SK-N-SH treated with all-trans-retinoic acid at 6 μM for 48 hours (cell line): ENCODE measurements at regions not wholly inside any gene's neighbourhood (a gene's known extent, or its start where the extent isn't known, plus 50 kb on each side); places are given as distances from the start of the nearest gene placed in this dataset.

ENCODE experiments used
- ATAC-seq: fragments of 200-7000 bp; cut with Tn5 transposase; 3 replicates; pipeline ENCODE4 v1.9.1; 2020; ENCODE audit warnings: mild to moderate bottlenecking, moderate library complexity
- ARNTL ChIP-seq: fragments of 450-650 bp; formaldehyde crosslinking; IDR thresholded peaks from 2 replicates; pipeline ENCODE4 v1.5.0; 2020; ENCODE audit warnings: low read depth, mild to moderate bottlenecking, moderate library complexity, borderline replicate concordance
- BACH2 ChIP-seq: fragments of 250-450 bp; sonication (Bioruptor Pico); IDR thresholded peaks from 2 replicates; pipeline ENCODE4 v1.9.0; 2021; ENCODE audit warnings: mild to moderate bottlenecking, borderline replicate concordance
- CSDC2 ChIP-seq: fragments of 250-450 bp; sonication (Bioruptor Pico); IDR thresholded peaks from 2 replicates; pipeline ENCODE4 v1.5.0; 2020; ENCODE audit warnings: mild to moderate bottlenecking, moderate library complexity
- ESRRG ChIP-seq: fragments of 250-450 bp; sonication (Bioruptor Pico); IDR thresholded peaks from 2 replicates; pipeline ENCODE4 v1.6.1; 2021; ENCODE audit warnings: mild to moderate bottlenecking
- GLIS3 ChIP-seq: fragments of 250-450 bp; sonication (Bioruptor Pico); IDR thresholded peaks from 2 replicates; pipeline ENCODE4 v1.5.0; 2020; ENCODE audit warnings: mild to moderate bottlenecking, moderate library complexity
- OSR1 ChIP-seq: fragments of 250-450 bp; sonication (Bioruptor Pico); IDR thresholded peaks from 2 replicates; pipeline ENCODE4 v1.8.0; 2022; ENCODE audit warnings: moderate library complexity, mild to moderate bottlenecking, inconsistent platforms
- POU6F1 ChIP-seq: fragments of 250-450 bp; sonication (Bioruptor Pico); IDR thresholded peaks from 2 replicates; pipeline ENCODE4 v1.8.0; 2021; ENCODE audit warnings: low read depth, mild to moderate bottlenecking, moderate library complexity, borderline replicate concordance
- PPARA ChIP-seq: fragments of 250-450 bp; sonication (Bioruptor Pico); IDR thresholded peaks from 2 replicates; pipeline ENCODE4 v1.5.0; 2020; ENCODE audit warnings: mild to moderate bottlenecking, borderline replicate concordance
- RARB ChIP-seq: fragments of 250-450 bp; sonication (Bioruptor Pico); IDR thresholded peaks from 2 replicates; pipeline ENCODE4 v1.8.0; 2021; ENCODE audit warnings: mild to moderate bottlenecking, moderate library complexity
- SNAI2 ChIP-seq: fragments of 250-450 bp; sonication (Bioruptor Pico); IDR thresholded peaks from 2 replicates; pipeline ENCODE4 v1.5.0; 2020; ENCODE audit warnings: mild to moderate bottlenecking, moderate library complexity
- TCF4 ChIP-seq: fragments of 250-450 bp; sonication (Bioruptor Pico); IDR thresholded peaks from 2 replicates; pipeline ENCODE4 v1.8.0; 2021; ENCODE audit warnings: mild to moderate bottlenecking, moderate library complexity, borderline replicate concordance
- TOX ChIP-seq: fragments of 250-450 bp; sonication (Bioruptor Pico); IDR thresholded peaks from 2 replicates; pipeline ENCODE4 v1.8.0; 2021; ENCODE audit warnings: mild to moderate bottlenecking, moderate library complexity, borderline replicate concordance
- ZC3H10 ChIP-seq: fragments of 250-450 bp; sonication (Bioruptor Pico); IDR thresholded peaks from 2 replicates; pipeline ENCODE4 v1.5.1; 2021; ENCODE audit warnings: mild to moderate bottlenecking, moderate library complexity
- ZFP3 ChIP-seq: fragments of 250-450 bp; sonication (Bioruptor Pico); IDR thresholded peaks from 2 replicates; pipeline ENCODE4 v1.5.0; 2020; ENCODE audit warnings: mild to moderate bottlenecking, moderate library complexity
- ZFP30 ChIP-seq: fragments of 450-650 bp; formaldehyde crosslinking; IDR thresholded peaks from 2 replicates; pipeline ENCODE4 v1.5.0; 2022; ENCODE audit warnings: mild to moderate bottlenecking, moderate library complexity
- ZNF565 ChIP-seq: fragments of 450-650 bp; formaldehyde crosslinking; conservative IDR thresholded peaks from 2 replicates; pipeline ENCODE4 v1.5.0; 2020; ENCODE audit warnings: low read depth, mild to moderate bottlenecking, moderate library complexity
- ZNF70 ChIP-seq: fragments of 450-650 bp; formaldehyde crosslinking; IDR thresholded peaks from 2 replicates; pipeline ENCODE4 v1.5.0; 2020; ENCODE audit warnings: mild to moderate bottlenecking, moderate library complexity
- ZNF8 ChIP-seq: fragments of 450-650 bp; formaldehyde crosslinking; IDR thresholded peaks from 2 replicates; pipeline ENCODE4 v1.5.0; 2020; ENCODE audit warnings: mild to moderate bottlenecking, moderate library complexity
- TF ChIP-seq, protein P1 (sequence below): fragments of 250-450 bp; sonication (Bioruptor Pico); IDR thresholded peaks from 2 replicates; pipeline ENCODE4 v1.5.0; 2020; ENCODE audit warnings: mild to moderate bottlenecking, moderate library complexity
- TF ChIP-seq, protein P2 (sequence below): fragments of 250-450 bp; sonication (Bioruptor Pico); IDR thresholded peaks from 2 replicates; pipeline ENCODE4 v1.5.1; 2020; ENCODE audit warnings: low read depth, mild to moderate bottlenecking, moderate library complexity
- TF ChIP-seq, protein P3 (sequence below): fragments of 250-450 bp; sonication (Bioruptor Pico); IDR thresholded peaks from 2 replicates; pipeline ENCODE4 v1.5.1; 2021; ENCODE audit warnings: mild to moderate bottlenecking, moderate library complexity
- TF ChIP-seq, protein P4 (sequence below): fragments of 250-450 bp; sonication (Bioruptor Pico); IDR thresholded peaks from 2 replicates; pipeline ENCODE4 v1.8.0; 2020; ENCODE audit warnings: mild to moderate bottlenecking, moderate library complexity, borderline replicate concordance

- no peak for TF ChIP-seq ZNF8
- TF ChIP-seq GLIS3, result no peak
- TF ChIP-seq ZFP3 (CRISPR knock-in tag), result no peak
- TF ChIP-seq, protein P1, sequence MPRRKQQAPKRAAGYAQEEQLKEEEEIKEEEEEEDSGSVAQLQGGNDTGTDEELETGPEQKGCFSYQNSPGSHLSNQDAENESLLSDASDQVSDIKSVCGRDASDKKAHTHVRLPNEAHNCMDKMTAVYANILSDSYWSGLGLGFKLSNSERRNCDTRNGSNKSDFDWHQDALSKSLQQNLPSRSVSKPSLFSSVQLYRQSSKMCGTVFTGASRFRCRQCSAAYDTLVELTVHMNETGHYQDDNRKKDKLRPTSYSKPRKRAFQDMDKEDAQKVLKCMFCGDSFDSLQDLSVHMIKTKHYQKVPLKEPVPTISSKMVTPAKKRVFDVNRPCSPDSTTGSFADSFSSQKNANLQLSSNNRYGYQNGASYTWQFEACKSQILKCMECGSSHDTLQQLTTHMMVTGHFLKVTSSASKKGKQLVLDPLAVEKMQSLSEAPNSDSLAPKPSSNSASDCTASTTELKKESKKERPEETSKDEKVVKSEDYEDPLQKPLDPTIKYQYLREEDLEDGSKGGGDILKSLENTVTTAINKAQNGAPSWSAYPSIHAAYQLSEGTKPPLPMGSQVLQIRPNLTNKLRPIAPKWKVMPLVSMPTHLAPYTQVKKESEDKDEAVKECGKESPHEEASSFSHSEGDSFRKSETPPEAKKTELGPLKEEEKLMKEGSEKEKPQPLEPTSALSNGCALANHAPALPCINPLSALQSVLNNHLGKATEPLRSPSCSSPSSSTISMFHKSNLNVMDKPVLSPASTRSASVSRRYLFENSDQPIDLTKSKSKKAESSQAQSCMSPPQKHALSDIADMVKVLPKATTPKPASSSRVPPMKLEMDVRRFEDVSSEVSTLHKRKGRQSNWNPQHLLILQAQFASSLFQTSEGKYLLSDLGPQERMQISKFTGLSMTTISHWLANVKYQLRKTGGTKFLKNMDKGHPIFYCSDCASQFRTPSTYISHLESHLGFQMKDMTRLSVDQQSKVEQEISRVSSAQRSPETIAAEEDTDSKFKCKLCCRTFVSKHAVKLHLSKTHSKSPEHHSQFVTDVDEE (CRISPR knock-in tag), result no peak
- no peak for TF ChIP-seq ESRRG (CRISPR knock-in tag)
- TF ChIP-seq ZNF565, result no peak
- TF ChIP-seq, protein P2, sequence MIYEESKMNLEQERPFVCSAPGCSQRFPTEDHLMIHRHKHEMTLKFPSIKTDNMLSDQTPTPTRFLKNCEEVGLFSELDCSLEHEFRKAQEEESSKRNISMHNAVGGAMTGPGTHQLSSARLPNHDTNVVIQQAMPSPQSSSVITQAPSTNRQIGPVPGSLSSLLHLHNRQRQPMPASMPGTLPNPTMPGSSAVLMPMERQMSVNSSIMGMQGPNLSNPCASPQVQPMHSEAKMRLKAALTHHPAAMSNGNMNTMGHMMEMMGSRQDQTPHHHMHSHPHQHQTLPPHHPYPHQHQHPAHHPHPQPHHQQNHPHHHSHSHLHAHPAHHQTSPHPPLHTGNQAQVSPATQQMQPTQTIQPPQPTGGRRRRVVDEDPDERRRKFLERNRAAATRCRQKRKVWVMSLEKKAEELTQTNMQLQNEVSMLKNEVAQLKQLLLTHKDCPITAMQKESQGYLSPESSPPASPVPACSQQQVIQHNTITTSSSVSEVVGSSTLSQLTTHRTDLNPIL, result no peak
- no peak for TF ChIP-seq CSDC2 (CRISPR knock-in tag)
- no peak for TF ChIP-seq RARB (CRISPR knock-in tag)
- no peak for TF ChIP-seq SNAI2 (CRISPR knock-in tag)
- TF ChIP-seq OSR1, result no peak
- no peak for TF ChIP-seq PPARA (CRISPR knock-in tag)
- TF ChIP-seq, protein P3, sequence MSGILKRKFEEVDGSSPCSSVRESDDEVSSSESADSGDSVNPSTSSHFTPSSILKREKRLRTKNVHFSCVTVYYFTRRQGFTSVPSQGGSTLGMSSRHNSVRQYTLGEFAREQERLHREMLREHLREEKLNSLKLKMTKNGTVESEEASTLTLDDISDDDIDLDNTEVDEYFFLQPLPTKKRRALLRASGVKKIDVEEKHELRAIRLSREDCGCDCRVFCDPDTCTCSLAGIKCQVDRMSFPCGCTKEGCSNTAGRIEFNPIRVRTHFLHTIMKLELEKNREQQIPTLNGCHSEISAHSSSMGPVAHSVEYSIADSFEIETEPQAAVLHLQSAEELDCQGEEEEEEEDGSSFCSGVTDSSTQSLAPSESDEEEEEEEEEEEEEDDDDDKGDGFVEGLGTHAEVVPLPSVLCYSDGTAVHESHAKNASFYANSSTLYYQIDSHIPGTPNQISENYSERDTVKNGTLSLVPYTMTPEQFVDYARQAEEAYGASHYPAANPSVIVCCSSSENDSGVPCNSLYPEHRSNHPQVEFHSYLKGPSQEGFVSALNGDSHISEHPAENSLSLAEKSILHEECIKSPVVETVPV (CRISPR knock-in tag), result no peak
- no peak for TF ChIP-seq ZC3H10 (CRISPR knock-in tag)
- TF ChIP-seq ZFP30 (CRISPR knock-in tag), result no peak
- no peak for TF ChIP-seq TCF4 (CRISPR knock-in tag)
- no peak for TF ChIP-seq POU6F1 (CRISPR knock-in tag)
- TF ChIP-seq ZNF70 (CRISPR knock-in tag), result no peak
- TF ChIP-seq, all 23 proteins: peak for 0
- ATAC-seq, result no peak
Measured at GRCh38 chr9:81128701-81129100, 560.6 kb downstream of the TLE1 start.

- ATAC-seq, result no peak
- TF ChIP-seq SNAI2 (CRISPR knock-in tag) (no peak), ZNF8 (no peak), GLIS3 (no peak), ZFP30 (CRISPR knock-in tag) (no peak), ARNTL (CRISPR knock-in tag) (no peak), ZFP3 (CRISPR knock-in tag) (no peak), ZNF565 (no peak), TCF4 (CRISPR knock-in tag) (no peak), TOX (CRISPR knock-in tag) (no peak), BACH2 (CRISPR knock-in tag) (no peak)
- TF ChIP-seq, protein P3 (CRISPR knock-in tag), result no peak
- TF ChIP-seq, protein P2, result no peak
- TF ChIP-seq, protein P1 (CRISPR knock-in tag), result no peak
- TF ChIP-seq, protein P4, sequence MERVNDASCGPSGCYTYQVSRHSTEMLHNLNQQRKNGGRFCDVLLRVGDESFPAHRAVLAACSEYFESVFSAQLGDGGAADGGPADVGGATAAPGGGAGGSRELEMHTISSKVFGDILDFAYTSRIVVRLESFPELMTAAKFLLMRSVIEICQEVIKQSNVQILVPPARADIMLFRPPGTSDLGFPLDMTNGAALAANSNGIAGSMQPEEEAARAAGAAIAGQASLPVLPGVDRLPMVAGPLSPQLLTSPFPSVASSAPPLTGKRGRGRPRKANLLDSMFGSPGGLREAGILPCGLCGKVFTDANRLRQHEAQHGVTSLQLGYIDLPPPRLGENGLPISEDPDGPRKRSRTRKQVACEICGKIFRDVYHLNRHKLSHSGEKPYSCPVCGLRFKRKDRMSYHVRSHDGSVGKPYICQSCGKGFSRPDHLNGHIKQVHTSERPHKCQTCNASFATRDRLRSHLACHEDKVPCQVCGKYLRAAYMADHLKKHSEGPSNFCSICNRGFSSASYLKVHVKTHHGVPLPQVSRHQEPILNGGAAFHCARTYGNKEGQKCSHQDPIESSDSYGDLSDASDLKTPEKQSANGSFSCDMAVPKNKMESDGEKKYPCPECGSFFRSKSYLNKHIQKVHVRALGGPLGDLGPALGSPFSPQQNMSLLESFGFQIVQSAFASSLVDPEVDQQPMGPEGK, result no peak
Measured at GRCh38 chr9:81125446-81126092, 563.8 kb downstream of the TLE1 start.
